Osteocyte (in vitro differentiated cells): ENCODE measurements at regions not wholly inside any gene's neighbourhood (a gene's known extent, or its start where the extent isn't known, plus 50 kb on each side); places are given as distances from the start of the nearest gene placed in this dataset.

Experiments used
- DNase-seq: peaks from one replicate; pipeline ENCODE4 v3.0.0; 2021; ENCODE audit warnings: mixed read lengths; ENCODE audit not compliant: unreplicated experiment; ENCODE audit errors: extremely low spot score
- H3K27ac Mint-ChIP-seq: one replicate; pipeline ENCODE4 v1.8.0; 2021; ENCODE audit warnings: mild to moderate bottlenecking, mixed read lengths; ENCODE audit not compliant: unreplicated experiment
- H3K27me3 Mint-ChIP-seq: one replicate; pipeline ENCODE4 v1.8.0; 2021; ENCODE audit warnings: mixed read lengths; ENCODE audit not compliant: unreplicated experiment
- H3K36me3 Mint-ChIP-seq: one replicate; pipeline ENCODE4 v1.8.0; 2021; ENCODE audit warnings: mixed read lengths; ENCODE audit not compliant: unreplicated experiment
- H3K4me1 Mint-ChIP-seq: one replicate; pipeline ENCODE4 v1.8.0; 2021; ENCODE audit warnings: mixed read lengths; ENCODE audit not compliant: unreplicated experiment
- H3K4me3 Mint-ChIP-seq: one replicate; pipeline ENCODE4 v1.8.0; 2021; ENCODE audit warnings: mild to moderate bottlenecking, moderate library complexity, mixed read lengths; ENCODE audit not compliant: unreplicated experiment
- H3K9me3 Mint-ChIP-seq: one replicate; pipeline ENCODE4 v1.8.0; 2021; ENCODE audit warnings: mixed read lengths; ENCODE audit not compliant: unreplicated experiment
- TF ChIP-seq, protein P1 (sequence below): fragments of 200-600 bp; sonication (generic); IDR thresholded peaks from 2 replicates; pipeline ENCODE4 v1.5.0; 2021; ENCODE audit warnings: antibody characterized with exemption, mild to moderate bottlenecking, moderate library complexity

DNA sequence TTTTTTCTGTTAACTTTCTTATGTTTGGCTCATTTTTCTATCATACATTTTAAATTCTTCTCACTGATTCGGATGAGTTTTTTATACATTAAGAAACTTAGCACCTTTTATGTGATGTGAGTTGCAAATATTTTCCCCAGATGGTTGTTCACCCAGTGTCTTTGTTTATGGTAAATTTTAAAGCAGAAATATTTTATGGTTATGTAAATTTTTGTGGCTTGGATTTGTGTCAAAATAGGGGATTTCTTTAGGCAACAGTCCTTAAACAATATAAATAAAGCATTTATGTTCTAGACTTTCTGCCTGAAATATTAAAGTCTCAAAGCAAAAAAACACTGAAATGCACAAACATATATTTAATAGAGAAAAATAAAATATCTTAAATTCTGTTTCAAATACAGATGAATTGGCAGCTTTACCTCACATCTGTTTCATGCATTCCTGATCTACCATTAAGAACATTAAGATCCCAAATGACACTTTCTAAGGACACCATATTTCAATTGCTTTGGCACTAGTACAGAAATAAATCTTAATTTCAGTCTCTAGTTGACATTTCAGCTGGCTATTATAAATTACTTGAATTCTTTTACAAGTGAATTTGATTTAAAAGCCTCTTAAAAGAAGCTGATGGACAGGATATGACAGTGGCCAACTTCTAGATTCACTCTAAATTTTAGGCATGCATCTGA, 646.6 kb downstream of the HACE1 start:
- Mint-ChIP-seq H3K4me1 (peaks cover 9% of the 10 kb centered on the region), H3K9me3 (no peaks in the 10 kb centered on the region), H3K36me3 (no peaks in the 10 kb centered on the region), H3K4me3 (no peak overlapping the region), H3K27ac (no peak overlapping the region), H3K27me3 (peaks cover 4% of the 10 kb centered on the region)
- TF ChIP-seq, protein P1, sequence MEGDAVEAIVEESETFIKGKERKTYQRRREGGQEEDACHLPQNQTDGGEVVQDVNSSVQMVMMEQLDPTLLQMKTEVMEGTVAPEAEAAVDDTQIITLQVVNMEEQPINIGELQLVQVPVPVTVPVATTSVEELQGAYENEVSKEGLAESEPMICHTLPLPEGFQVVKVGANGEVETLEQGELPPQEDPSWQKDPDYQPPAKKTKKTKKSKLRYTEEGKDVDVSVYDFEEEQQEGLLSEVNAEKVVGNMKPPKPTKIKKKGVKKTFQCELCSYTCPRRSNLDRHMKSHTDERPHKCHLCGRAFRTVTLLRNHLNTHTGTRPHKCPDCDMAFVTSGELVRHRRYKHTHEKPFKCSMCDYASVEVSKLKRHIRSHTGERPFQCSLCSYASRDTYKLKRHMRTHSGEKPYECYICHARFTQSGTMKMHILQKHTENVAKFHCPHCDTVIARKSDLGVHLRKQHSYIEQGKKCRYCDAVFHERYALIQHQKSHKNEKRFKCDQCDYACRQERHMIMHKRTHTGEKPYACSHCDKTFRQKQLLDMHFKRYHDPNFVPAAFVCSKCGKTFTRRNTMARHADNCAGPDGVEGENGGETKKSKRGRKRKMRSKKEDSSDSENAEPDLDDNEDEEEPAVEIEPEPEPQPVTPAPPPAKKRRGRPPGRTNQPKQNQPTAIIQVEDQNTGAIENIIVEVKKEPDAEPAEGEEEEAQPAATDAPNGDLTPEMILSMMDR = no peak
- DNase-seq = no peak

DNA sequence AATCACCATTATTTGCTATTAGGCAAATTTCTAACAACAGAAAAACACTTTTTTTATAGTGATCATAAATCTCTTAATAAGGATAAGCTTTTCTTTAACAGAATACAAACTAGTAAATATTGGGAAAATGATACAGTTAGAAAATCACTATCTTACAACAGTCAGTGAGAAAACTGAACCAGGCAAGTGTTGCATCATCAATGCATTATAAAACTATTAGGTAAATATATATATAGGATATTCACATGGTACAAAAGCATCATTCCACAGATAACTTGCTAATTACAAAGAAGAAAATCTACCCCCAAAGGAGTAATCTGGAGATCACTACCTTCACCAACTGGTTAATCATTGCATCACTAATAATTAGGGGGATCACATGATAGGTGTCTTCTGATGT, 652.1 kb downstream of the HACE1 start:
- Mint-ChIP-seq H3K4me1 (peaks cover under 1% of the 10 kb centered on the region), H3K36me3 (no peaks in the 10 kb centered on the region), H3K4me3 (no peak overlapping the region), H3K27me3 (peaks cover 4% of the 10 kb centered on the region), H3K27ac (no peak overlapping the region), H3K9me3 (peaks cover 4% of the 10 kb centered on the region)
- TF ChIP-seq, protein P1 = no peak
- DNase-seq = no peak

DNA sequence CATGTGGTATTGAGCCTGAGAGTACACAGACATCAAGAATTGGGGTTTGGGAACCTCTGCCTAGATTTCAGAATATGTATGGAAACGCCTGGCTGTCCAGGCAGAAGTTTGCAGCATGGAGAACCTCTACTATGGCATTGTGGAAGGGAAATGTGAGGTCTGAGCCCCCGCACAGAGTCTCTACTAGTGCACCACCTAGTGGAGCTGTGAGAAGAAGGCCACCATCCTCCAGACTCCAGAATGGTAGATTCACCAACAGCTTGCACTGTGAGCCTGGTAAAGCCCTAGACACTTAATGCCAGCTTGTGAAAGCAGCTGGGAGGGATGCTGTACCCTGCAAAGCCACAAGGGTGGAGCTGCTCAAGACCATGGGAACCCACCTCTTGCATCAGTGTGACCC, 658.2 kb downstream of the HACE1 start:
- no peak for DNase-seq
- TF ChIP-seq, protein P1 = no peak
- H3K27me3 Mint-ChIP-seq = no peaks in the 10 kb centered on the region
- no peaks in the 10 kb centered on the region for H3K4me1 Mint-ChIP-seq
- H3K9me3 Mint-ChIP-seq = peaks cover 20% of the 10 kb centered on the region
- no peaks in the 10 kb centered on the region for H3K36me3 Mint-ChIP-seq
- H3K4me3 Mint-ChIP-seq = no peak overlapping the region
- no peak overlapping the region for H3K27ac Mint-ChIP-seq

DNA sequence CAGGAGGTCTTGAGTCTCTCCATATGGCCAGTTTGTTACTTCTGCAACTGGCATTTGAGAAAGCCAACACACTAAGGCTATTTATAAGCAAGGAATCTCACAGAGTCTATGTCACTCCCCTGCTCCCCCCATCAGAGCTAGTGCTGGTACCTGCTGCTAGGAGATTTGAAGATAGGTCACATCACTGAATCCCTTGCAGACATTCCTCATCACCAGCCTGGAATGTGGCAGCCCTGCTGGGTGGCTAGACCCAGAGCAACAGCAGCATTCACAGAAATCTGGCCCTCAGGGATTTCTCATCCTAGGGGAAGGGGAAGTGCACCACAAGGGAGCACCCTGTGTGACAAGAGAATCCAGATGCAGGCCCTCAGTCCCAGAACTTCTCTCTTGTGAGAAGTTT, 672.1 kb downstream of the HACE1 start:
- H3K4me3 Mint-ChIP-seq = no peak overlapping the region
- H3K4me1 Mint-ChIP-seq = peaks cover 3% of the 10 kb centered on the region
- no peak overlapping the region for H3K27ac Mint-ChIP-seq
- DNase-seq = no peak
- H3K9me3 Mint-ChIP-seq = peaks cover 15% of the 10 kb centered on the region
- H3K27me3 Mint-ChIP-seq = peaks cover 2% of the 10 kb centered on the region
- TF ChIP-seq, protein P1 = no peak
- H3K36me3 Mint-ChIP-seq = no peaks in the 10 kb centered on the region

DNA sequence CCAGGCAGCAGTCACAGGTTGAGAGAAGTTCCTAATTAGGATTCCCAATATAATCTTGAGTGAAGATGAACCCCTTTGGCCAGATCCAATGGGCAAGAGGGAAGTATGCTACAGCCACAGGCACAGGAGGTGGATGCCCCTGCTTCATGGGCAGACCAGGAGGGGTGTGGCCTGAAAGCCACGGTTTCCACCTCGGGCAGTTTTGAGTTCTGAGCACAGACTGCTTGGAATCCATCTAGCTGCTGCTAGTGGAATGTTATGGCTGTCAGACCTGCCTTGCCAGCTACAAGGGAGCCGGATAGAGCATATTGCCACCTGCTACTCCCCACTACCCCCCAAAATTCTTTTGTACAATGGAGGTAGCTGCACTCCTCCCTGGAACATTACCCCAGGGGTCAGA, 672.9 kb downstream of the HACE1 start:
- Mint-ChIP-seq H3K9me3 (peaks cover 11% of the 10 kb centered on the region), H3K27me3 (peaks cover 4% of the 10 kb centered on the region), H3K4me3 (no peak overlapping the region), H3K36me3 (no peaks in the 10 kb centered on the region), H3K27ac (no peak overlapping the region), H3K4me1 (peaks cover 3% of the 10 kb centered on the region)
- DNase-seq = no peak
- TF ChIP-seq, protein P1 = no peak
